ENCODE measurements at regions not wholly inside any gene's neighbourhood (a gene's known extent, or its start where the extent isn't known, plus 50 kb on each side); places are given as distances from the start of the nearest gene placed in this dataset.

DNA sequence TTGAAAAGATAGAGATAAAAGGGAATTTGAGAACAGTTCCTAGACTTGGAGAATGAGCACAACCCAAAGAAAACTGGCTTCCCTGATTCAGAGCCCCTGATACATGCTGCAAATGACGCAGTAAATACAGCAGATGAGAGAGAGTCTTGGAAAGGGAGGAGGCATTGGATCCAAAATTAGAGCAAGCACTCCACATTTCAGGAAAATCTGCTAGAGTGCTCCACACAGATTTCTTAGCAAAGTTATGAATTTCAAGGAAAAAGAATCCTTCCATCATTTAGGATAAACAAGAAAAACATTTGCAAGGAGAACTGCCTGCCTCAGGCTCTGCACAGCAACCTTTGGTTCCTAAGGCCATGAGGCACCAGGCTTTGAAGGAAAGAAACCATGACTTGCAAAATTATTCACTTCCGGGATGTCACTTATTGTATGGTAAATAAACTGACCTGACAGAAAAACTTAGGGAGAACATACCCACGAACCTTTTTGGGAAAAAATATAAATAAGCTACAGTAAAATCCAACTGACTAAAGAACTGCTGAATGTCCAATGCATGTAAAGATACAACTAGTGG is 89.8 kb upstream of the RTL6 start:
- H3K27ac ChIP-seq (ENCODE audit: low read length) = no peak overlapping the region
- no peaks in the 10 kb centered on the region for H3K4me1 ChIP-seq (ENCODE audit: control insufficient read depth, low read depth, low read length)
- no peaks in the 10 kb centered on the region for H3K27me3 ChIP-seq (ENCODE audit: control insufficient read depth, insufficient read depth, low read length)
- no peaks in the 10 kb centered on the region for H3K36me3 ChIP-seq (ENCODE audit: control insufficient read depth, low read depth, low read length)
- H3K4me3 ChIP-seq (ENCODE audit: low read length) = no peak overlapping the region
- no peak overlapping the region for H3K9ac ChIP-seq (ENCODE audit: low read length)
- H3K9me3 ChIP-seq (ENCODE audit: control insufficient read depth, low read depth, low read length) = no peaks in the 10 kb centered on the region

GRCh38 chr22:44586999-44587736 is 89.1 kb upstream of the RTL6 start:
- Histone ChIP-seq H3K4me1 (ENCODE audit: control insufficient read depth, low read depth, low read length) (no peaks in the 10 kb centered on the region), H3K9me3 (ENCODE audit: control insufficient read depth, low read depth, low read length) (no peaks in the 10 kb centered on the region), H3K36me3 (ENCODE audit: control insufficient read depth, low read depth, low read length) (no peaks in the 10 kb centered on the region), H3K4me3 (ENCODE audit: low read length) (no peak overlapping the region), H3K9ac (ENCODE audit: low read length) (no peak overlapping the region), H3K27ac (ENCODE audit: low read length) (no peak overlapping the region), H3K27me3 (ENCODE audit: control insufficient read depth, insufficient read depth, low read length) (no peaks in the 10 kb centered on the region)

GRCh38 chr22:44586351-44586990 is 88.4 kb upstream of the RTL6 start:
- no peak overlapping the region for H3K27ac ChIP-seq (ENCODE audit: low read length)
- H3K4me1 ChIP-seq (ENCODE audit: control insufficient read depth, low read depth, low read length) = no peaks in the 10 kb centered on the region
- H3K9ac ChIP-seq (ENCODE audit: low read length) = no peak overlapping the region
- no peaks in the 10 kb centered on the region for H3K36me3 ChIP-seq (ENCODE audit: control insufficient read depth, low read depth, low read length)
- H3K9me3 ChIP-seq (ENCODE audit: control insufficient read depth, low read depth, low read length) = no peaks in the 10 kb centered on the region
- no peak overlapping the region for H3K4me3 ChIP-seq (ENCODE audit: low read length)
- no peaks in the 10 kb centered on the region for H3K27me3 ChIP-seq (ENCODE audit: control insufficient read depth, insufficient read depth, low read length)

GRCh38 chr22:44585559-44586350 is 87.7 kb upstream of the RTL6 start:
- Histone ChIP-seq H3K27ac (ENCODE audit: low read length) (no peak overlapping the region), H3K4me3 (ENCODE audit: low read length) (no peak overlapping the region), H3K27me3 (ENCODE audit: control insufficient read depth, insufficient read depth, low read length) (no peaks in the 10 kb centered on the region), H3K9me3 (ENCODE audit: control insufficient read depth, low read depth, low read length) (no peaks in the 10 kb centered on the region), H3K9ac (ENCODE audit: low read length) (no peak overlapping the region), H3K36me3 (ENCODE audit: control insufficient read depth, low read depth, low read length) (no peaks in the 10 kb centered on the region), H3K4me1 (ENCODE audit: control insufficient read depth, low read depth, low read length) (no peaks in the 10 kb centered on the region)

GRCh38 chr22:44584256-44584902 is 86.3 kb upstream of the RTL6 start:
- Histone ChIP-seq H3K27ac (ENCODE audit: low read length) (no peak overlapping the region), H3K4me1 (ENCODE audit: control insufficient read depth, low read depth, low read length) (no peaks in the 10 kb centered on the region), H3K9me3 (ENCODE audit: control insufficient read depth, low read depth, low read length) (no peaks in the 10 kb centered on the region), H3K27me3 (ENCODE audit: control insufficient read depth, insufficient read depth, low read length) (no peaks in the 10 kb centered on the region), H3K9ac (ENCODE audit: low read length) (no peak overlapping the region), H3K36me3 (ENCODE audit: control insufficient read depth, low read depth, low read length) (no peaks in the 10 kb centered on the region), H3K4me3 (ENCODE audit: low read length) (no peak overlapping the region)

- Histone ChIP-seq H3K9me3 (ENCODE audit: control insufficient read depth, low read depth, low read length) (no peaks in the 10 kb centered on the region), H3K27me3 (ENCODE audit: control insufficient read depth, insufficient read depth, low read length) (no peaks in the 10 kb centered on the region), H3K4me3 (ENCODE audit: low read length) (no peak overlapping the region), H3K27ac (ENCODE audit: low read length) (no peak overlapping the region), H3K9ac (ENCODE audit: low read length) (no peak overlapping the region), H3K4me1 (ENCODE audit: control insufficient read depth, low read depth, low read length) (no peaks in the 10 kb centered on the region), H3K36me3 (ENCODE audit: control insufficient read depth, low read depth, low read length) (no peaks in the 10 kb centered on the region)
These were observed 85.8 kb upstream of the RTL6 start for GRCh38 chr22:44583854-44584253.

DNA sequence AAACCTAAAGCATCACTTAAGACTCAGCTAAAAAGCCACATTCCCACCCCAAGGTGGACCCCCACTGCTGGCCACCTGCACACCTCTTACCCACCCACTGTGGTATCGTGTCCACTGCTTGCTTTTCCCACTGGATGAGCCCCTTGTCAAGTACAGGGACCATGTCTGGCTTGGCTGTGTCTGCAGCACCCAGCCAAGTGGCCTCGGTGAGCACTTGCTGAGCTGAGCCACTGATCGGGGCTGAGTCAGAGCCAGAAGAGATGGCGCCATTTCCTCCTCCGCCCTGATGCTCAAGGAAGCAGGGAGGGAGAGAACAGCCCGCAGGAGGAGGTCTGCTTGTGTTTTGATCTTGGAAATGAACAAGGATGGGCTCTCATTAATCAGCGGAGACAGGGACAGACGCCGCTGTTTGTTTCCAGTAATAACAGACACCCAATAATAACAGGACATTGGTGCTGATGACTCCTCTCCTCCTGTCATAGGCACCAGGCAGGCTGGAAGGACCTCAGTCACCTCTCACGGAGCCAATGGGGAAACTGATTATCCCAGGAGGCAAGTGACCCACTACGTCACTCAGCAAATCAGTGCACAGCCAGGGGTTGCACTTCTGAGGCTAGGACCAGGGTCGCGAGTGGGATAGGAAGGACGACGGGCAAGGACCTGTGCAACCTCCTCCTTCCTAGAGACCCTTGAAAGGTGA is 85.2 kb upstream of the RTL6 start:
- Histone ChIP-seq H3K9ac (ENCODE audit: low read length) (no peak overlapping the region), H3K27me3 (ENCODE audit: control insufficient read depth, insufficient read depth, low read length) (no peaks in the 10 kb centered on the region), H3K9me3 (ENCODE audit: control insufficient read depth, low read depth, low read length) (no peaks in the 10 kb centered on the region), H3K27ac (ENCODE audit: low read length) (no peak overlapping the region), H3K4me3 (ENCODE audit: low read length) (no peak overlapping the region), H3K4me1 (ENCODE audit: control insufficient read depth, low read depth, low read length) (no peaks in the 10 kb centered on the region), H3K36me3 (ENCODE audit: control insufficient read depth, low read depth, low read length) (no peaks in the 10 kb centered on the region)

GRCh38 chr22:44582016-44582415 is 84.0 kb upstream of the RTL6 start:
- Histone ChIP-seq H3K36me3 (ENCODE audit: control insufficient read depth, low read depth, low read length) (no peaks in the 10 kb centered on the region), H3K27ac (ENCODE audit: low read length) (no peak overlapping the region), H3K9me3 (ENCODE audit: control insufficient read depth, low read depth, low read length) (no peaks in the 10 kb centered on the region), H3K27me3 (ENCODE audit: control insufficient read depth, insufficient read depth, low read length) (no peaks in the 10 kb centered on the region), H3K4me3 (ENCODE audit: low read length) (no peak overlapping the region), H3K9ac (ENCODE audit: low read length) (no peak overlapping the region), H3K4me1 (ENCODE audit: control insufficient read depth, low read depth, low read length) (no peaks in the 10 kb centered on the region)

GRCh38 chr22:44581096-44581435 is 83.0 kb upstream of the RTL6 start:
- no peaks in the 10 kb centered on the region for H3K27me3 ChIP-seq (ENCODE audit: control insufficient read depth, insufficient read depth, low read length)
- H3K4me1 ChIP-seq (ENCODE audit: control insufficient read depth, low read depth, low read length) = no peaks in the 10 kb centered on the region
- H3K36me3 ChIP-seq (ENCODE audit: control insufficient read depth, low read depth, low read length) = no peaks in the 10 kb centered on the region

GRCh38 chr22:44580176-44581095 is 82.4 kb upstream of the RTL6 start:
- Histone ChIP-seq H3K4me1 (ENCODE audit: control insufficient read depth, low read depth, low read length) (no peaks in the 10 kb centered on the region), H3K9me3 (ENCODE audit: control insufficient read depth, low read depth, low read length) (no peaks in the 10 kb centered on the region), H3K4me3 (ENCODE audit: low read length) (no peak overlapping the region), H3K9ac (ENCODE audit: low read length) (no peak overlapping the region), H3K36me3 (ENCODE audit: control insufficient read depth, low read depth, low read length) (no peaks in the 10 kb centered on the region), H3K27me3 (ENCODE audit: control insufficient read depth, insufficient read depth, low read length) (no peaks in the 10 kb centered on the region), H3K27ac (ENCODE audit: low read length) (no peak overlapping the region)

More at GRCh38 chr22:44581096-44581435, 83.0 kb upstream of the RTL6 start:
- no peak overlapping the region for H3K4me3 ChIP-seq (ENCODE audit: low read length)
- no peak overlapping the region for H3K9ac ChIP-seq (ENCODE audit: low read length)
- no peaks in the 10 kb centered on the region for H3K9me3 ChIP-seq (ENCODE audit: control insufficient read depth, low read depth, low read length)
- no peak overlapping the region for H3K27ac ChIP-seq (ENCODE audit: low read length)
